WTC11 (cell line): ENCODE measurements at regions not wholly inside any gene's neighbourhood (a gene's known extent, or its start where the extent isn't known, plus 50 kb on each side); places are given as distances from the start of the nearest gene placed in this dataset.

Experiments used
- CTCF ChIP-seq: fragments of 200-600 bp; IDR thresholded peaks from 2 replicates; pipeline ENCODE4 v1.8.0; 2022; ENCODE audit warnings: antibody characterized with exemption
- GRHL2 ChIP-seq: fragments of 250-450 bp; sonication (Bioruptor Pico); IDR thresholded peaks from 2 replicates; pipeline ENCODE4 v1.8.0; 2022; ENCODE audit warnings: mild to moderate bottlenecking, moderate library complexity; ENCODE audit not compliant: insufficient replicate concordance, severe bottlenecking
- NFE2L1 ChIP-seq: sonication (generic); formaldehyde crosslinking; IDR thresholded peaks from 2 replicates; pipeline ENCODE4 v1.8.1; 2023; ENCODE audit warnings: missing genetic modification reagents
- STAT6 ChIP-seq: sonication (generic); formaldehyde crosslinking; conservative IDR thresholded peaks from 2 replicates; pipeline ENCODE4 v1.8.1; 2023; ENCODE audit warnings: mild to moderate bottlenecking, low read depth, missing genetic modification reagents, moderate library complexity
- TEAD4 ChIP-seq: sonication (generic); formaldehyde crosslinking; IDR thresholded peaks from 2 replicates; pipeline ENCODE4 v1.8.0; 2022; ENCODE audit warnings: mild to moderate bottlenecking, missing genetic modification reagents
- ZNF263 ChIP-seq: sonication (generic); formaldehyde crosslinking; IDR thresholded peaks from 2 replicates; pipeline ENCODE4 v1.8.1; 2022; ENCODE audit warnings: low read depth, mild to moderate bottlenecking, moderate library complexity, missing genetic modification reagents
- ZNF512 ChIP-seq: sonication (generic); formaldehyde crosslinking; IDR thresholded peaks from 2 replicates; pipeline ENCODE4 v1.8.1; 2022; ENCODE audit warnings: missing genetic modification reagents, borderline replicate concordance

- TF ChIP-seq GRHL2 (CRISPR knock-in tag), result no peak
- no peak for TF ChIP-seq STAT6
- TF ChIP-seq CTCF, result no peak
- no peak for TF ChIP-seq ZNF512
- TF ChIP-seq NFE2L1 (CRISPR knock-in tag), result no peak
- no peak for TF ChIP-seq ZNF263 (CRISPR knock-in tag)
- no peak for TF ChIP-seq TEAD4 (CRISPR knock-in tag)
Observed at GRCh38 chr17:34011599-34011998, 243.5 kb upstream of the CCL2 start.
